Small intestine (tissue), 7 donors: ENCODE measurements at regions not wholly inside any gene's neighbourhood (a gene's known extent, or its start where the extent isn't known, plus 50 kb on each side); places are given as distances from the start of the nearest gene placed in this dataset.
A peak's percentile ranks its signal among the peaks of the same experiment; 100 is the strongest.

ENCODE experiments used
- DNase-seq, 2 donors: peaks; one replicate each; pipeline versions ENCODE4 v3.0.0 to v3.0.0-alpha.2; 2013
- FAIRE-seq: peaks from 2 replicates; lab custom pipeline; 2012; peaks lifted over from hg19 to GRCh38; lab: Jason Lieb, UNC
- H3K27ac ChIP-seq, 3 donors: one replicate each; pipeline ENCODE4 v1.5.1; 2013; ENCODE audit warnings: low read length in 2 of 3, mild to moderate bottlenecking in 2 of 3, control low read depth in 1 of 3, inconsistent platforms in 1 of 3, low read depth in 1 of 3, moderate library complexity in 1 of 3
- H3K27me3 ChIP-seq, 3 donors: one replicate each; pipeline ENCODE4 v1.6.1; 2013; ENCODE audit warnings: low read length in 3 of 3, inconsistent platforms in 1 of 3; ENCODE audit not compliant: control insufficient read depth in 3 of 3, insufficient read depth in 3 of 3
- H3K36me3 ChIP-seq, 3 donors: one replicate each; pipeline ENCODE4 v1.6.1; 2013; ENCODE audit warnings: low read length in 3 of 3, inconsistent platforms in 1 of 3, low read depth in 1 of 3, mild to moderate bottlenecking in 1 of 3, moderate library complexity in 1 of 3; ENCODE audit not compliant: control insufficient read depth in 3 of 3, insufficient read depth in 2 of 3
- H3K4me1 ChIP-seq, 3 donors: one replicate each; pipeline ENCODE4 v1.6.1; 2013; ENCODE audit warnings: low read length in 2 of 3, inconsistent platforms in 1 of 3, low read depth in 1 of 3, mild to moderate bottlenecking in 1 of 3, moderate library complexity in 1 of 3; ENCODE audit not compliant: control insufficient read depth in 3 of 3, insufficient read depth in 2 of 3
- H3K4me3 ChIP-seq, 3 donors: one replicate each; pipeline ENCODE4 v1.5.1; 2013; ENCODE audit warnings: low read length in 3 of 3, control low read depth in 1 of 3, inconsistent platforms in 1 of 3, low read depth in 1 of 3, mild to moderate bottlenecking in 1 of 3, moderate library complexity in 1 of 3
- H3K9me3 ChIP-seq, 2 donors: one replicate each; pipeline ENCODE4 v1.6.1; 2013; ENCODE audit warnings: low read depth in 1 of 2, low read length in 1 of 2; ENCODE audit not compliant: control insufficient read depth in 2 of 2, insufficient read depth in 1 of 2
- WGBS, 3 donors: extraction: QIAGEN DNeasy Blood & Tissue Kit; methylation state at CpG; one replicate each; pipeline ENCODE4 v1.1.7; 2013; 5-methylcytosine and 5-hydroxymethylcytosine counted together
- donor health status: healthy with polysubstance abuse.
- donor health status: control.
- donor health status: control.
- donor health status: Bipolar disorder and iron deficiency.
- donor health status: healthy.

DNA sequence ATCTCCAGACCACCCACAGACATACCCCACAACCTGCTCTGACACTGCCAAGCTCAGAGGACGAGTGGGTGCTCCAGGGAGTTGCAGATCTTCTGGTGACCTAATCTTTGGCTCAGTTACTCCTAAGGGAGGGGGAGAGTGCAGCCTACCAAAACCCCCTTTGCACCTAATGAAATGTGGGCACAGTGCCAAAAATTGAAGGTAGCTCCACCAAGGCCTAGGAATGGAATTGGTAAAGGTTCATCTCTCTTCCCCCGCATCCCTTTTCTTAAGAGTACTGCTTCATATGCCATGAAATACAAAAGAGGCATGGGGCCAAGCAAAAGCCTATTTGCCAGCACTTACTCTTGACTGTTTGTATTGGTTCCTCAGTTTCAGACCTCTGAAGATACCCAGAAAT is 491.0 kb downstream of the NAF1 start:
- Histone ChIP-seq H3K4me3 (no peak overlapping the region), H3K36me3 (no peaks in the 10 kb centered on the region), H3K27me3 (no peaks in the 10 kb centered on the region), H3K27ac (no peak overlapping the region), H3K4me1 (no peaks in the 10 kb centered on the region), H3K9me3 (no peaks in the 10 kb centered on the region)
- FAIRE-seq: no peak
- 58 to 73% (median 67%) methylated on average over 2 of the region's 2 CpGs for WGBS, 3 donors
- no peak for DNase-seq

DNA sequence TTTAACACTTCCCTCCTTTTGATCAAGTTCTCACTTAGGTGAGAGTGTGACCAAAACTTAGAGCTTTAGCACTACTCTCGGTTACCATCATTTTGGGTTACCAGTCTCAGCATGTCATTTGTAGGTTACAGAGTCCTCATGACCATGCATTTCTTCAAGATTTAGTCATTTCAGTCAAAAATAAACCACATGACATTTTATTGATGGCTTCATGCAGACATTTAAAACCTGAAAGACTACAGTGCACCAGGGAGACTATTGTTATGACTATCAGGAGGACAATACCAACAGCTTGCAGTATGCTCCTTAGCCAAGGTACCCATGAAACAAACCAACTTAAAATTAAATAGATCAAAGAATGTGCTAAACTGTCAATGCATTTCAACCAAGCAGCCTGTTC is 498.1 kb upstream of the FSTL5 start:
- H3K9me3 ChIP-seq: no peaks in the 10 kb centered on the region
- no peaks in the 10 kb centered on the region for H3K27me3 ChIP-seq
- no peak overlapping the region for H3K27ac ChIP-seq
- FAIRE-seq: no peak
- no peak overlapping the region for H3K4me3 ChIP-seq
- 79 to 94% (median 83%) methylated on average over 1 of the region's 1 CpG for WGBS, 3 donors
- H3K4me1 ChIP-seq: no peaks in the 10 kb centered on the region
- no peaks in the 10 kb centered on the region for H3K36me3 ChIP-seq
- no peak for DNase-seq

DNA sequence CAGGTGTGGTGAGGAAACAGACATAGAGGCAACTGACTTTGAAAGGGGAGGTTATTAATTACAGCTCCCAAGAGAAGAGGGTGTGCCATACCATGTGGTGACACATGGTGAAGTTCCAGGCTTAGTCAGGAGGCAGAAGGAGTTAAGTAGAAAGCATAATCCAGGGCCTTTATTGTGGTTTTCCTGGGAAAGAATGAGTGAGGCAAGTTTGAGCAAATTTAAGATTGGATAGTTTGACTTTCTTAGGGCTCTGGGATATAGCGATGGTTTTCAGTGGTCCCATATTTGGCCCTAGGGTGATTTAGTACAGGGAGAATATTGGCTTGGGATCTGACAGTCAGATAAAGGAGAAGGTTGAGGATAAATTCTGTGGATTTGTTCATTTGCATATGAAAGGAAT is 495.9 kb upstream of the FSTL5 start:
- no peaks in the 10 kb centered on the region for H3K36me3 ChIP-seq
- H3K9me3 ChIP-seq: no peaks in the 10 kb centered on the region
- no peaks in the 10 kb centered on the region for H3K4me1 ChIP-seq
- no peak for DNase-seq
- no peaks in the 10 kb centered on the region for H3K27me3 ChIP-seq
- FAIRE-seq: no peak
- 84 to 99% (median 92%) methylated on average over 1 of the region's 1 CpG for WGBS, 3 donors
- H3K27ac ChIP-seq: no peak overlapping the region
- no peak overlapping the region for H3K4me3 ChIP-seq

DNA sequence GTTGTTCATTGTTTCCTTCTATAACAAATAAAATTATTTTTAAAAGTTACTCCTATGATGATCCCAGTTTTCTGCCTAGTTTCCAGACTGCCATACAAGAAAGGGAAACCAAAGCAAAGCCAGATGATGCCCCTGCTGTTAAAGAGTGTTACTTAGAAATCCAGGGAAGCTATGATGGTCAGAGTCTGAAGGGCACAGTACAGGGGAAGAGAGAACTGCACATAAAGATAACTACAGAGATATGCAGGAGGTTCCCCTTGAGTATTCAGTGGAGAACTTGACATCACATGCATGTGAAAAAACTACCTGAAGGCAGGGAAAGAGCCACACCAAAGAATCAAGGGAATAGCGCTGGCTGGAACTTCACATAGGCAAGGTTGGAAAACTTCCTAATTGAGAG is 494.2 kb upstream of the FSTL5 start:
- Histone ChIP-seq H3K27me3 (no peaks in the 10 kb centered on the region), H3K36me3 (no peaks in the 10 kb centered on the region), H3K27ac (no peak overlapping the region), H3K4me3 (no peak overlapping the region), H3K4me1 (no peaks in the 10 kb centered on the region), H3K9me3 (no peaks in the 10 kb centered on the region)
- WGBS, 3 donors: 84 to 100% (median 96%) methylated on average over 1 of the region's 1 CpG
- DNase-seq (peak in 1 of 2 donors; percentile 69), FAIRE-seq (no peak)

DNA sequence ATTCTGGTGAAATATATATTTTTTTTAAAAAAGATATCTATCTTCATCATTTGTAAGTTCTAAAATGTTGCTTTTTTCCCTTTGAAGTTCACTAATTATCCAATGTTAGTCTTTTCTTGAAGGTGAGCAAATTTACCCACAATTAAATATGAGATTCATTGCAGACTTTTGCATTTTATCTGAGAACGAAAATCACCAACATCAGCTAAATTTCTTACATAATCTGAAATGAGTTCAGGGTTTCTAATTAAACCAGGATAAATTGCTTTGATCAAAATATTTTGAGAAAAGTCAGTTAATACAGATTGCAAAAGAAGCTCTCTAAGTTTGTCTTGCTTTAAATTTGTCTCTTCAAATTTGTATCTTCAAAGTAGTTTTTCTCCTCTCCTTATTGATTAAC is 486.4 kb upstream of the FSTL5 start:
- H3K27me3 ChIP-seq: no peaks in the 10 kb centered on the region
- H3K27ac ChIP-seq: no peak overlapping the region
- FAIRE-seq (no peak), DNase-seq (no peak)
- H3K9me3 ChIP-seq: no peaks in the 10 kb centered on the region
- 51 to 73% (median 65%) methylated on average over 1 of the region's 1 CpG for WGBS, 3 donors
- no peaks in the 10 kb centered on the region for H3K4me1 ChIP-seq
- H3K36me3 ChIP-seq: no peaks in the 10 kb centered on the region
- no peak overlapping the region for H3K4me3 ChIP-seq

DNA sequence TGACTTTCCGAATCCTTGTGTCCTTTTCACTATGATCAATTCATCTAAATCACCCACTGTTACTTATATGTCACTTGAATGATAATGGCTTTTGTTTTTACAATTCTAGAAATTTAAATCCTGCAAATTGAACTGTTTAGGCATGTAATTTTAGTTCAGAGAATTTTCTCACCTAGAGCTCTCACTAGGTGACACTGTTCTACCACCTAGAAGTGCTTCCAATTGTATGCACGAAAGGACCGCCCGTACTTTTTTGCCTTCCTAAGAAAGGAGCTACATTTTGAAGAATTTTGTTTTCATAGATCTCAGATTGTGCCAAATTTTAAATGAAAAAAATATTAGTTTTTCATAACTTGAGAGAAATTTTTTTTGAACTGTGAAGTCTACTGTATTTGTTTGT is 481.6 kb upstream of the FSTL5 start:
- Histone ChIP-seq H3K36me3 (no peaks in the 10 kb centered on the region), H3K9me3 (no peaks in the 10 kb centered on the region), H3K4me3 (no peak overlapping the region), H3K4me1 (no peaks in the 10 kb centered on the region), H3K27ac (no peak overlapping the region), H3K27me3 (no peaks in the 10 kb centered on the region)
- DNase-seq (peak in 1 of 2 donors; percentile 14), FAIRE-seq (no peak)
- WGBS, 3 donors: 54 to 60% (median 58%) methylated on average over 4 of the region's 4 CpGs

DNA sequence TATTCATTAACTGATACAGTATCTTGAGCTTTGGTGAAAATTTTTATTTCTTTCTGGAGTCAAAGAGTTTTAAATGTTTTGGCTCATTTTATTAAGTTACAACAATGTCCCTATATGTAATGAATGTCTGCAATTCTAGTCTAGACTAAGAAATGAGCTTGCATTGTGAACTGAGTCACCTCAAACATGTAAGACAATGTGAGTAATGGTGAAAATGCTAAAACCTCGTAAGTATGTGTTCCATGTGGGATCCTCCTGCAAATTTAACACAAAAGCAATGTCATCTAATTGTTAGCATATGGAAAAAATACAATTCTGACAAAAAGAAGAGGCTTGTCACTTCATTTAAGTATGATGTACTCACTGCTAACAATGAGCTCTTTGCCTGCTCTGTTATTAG is 480.5 kb upstream of the FSTL5 start:
- Histone ChIP-seq H3K4me1 (no peaks in the 10 kb centered on the region), H3K9me3 (no peaks in the 10 kb centered on the region), H3K36me3 (no peaks in the 10 kb centered on the region), H3K27ac (no peak overlapping the region), H3K4me3 (no peak overlapping the region), H3K27me3 (no peaks in the 10 kb centered on the region)
- no peak for FAIRE-seq
- DNase-seq: no peak
- WGBS, 3 donors: 21 to 46% (median 41%) methylated on average over 1 of the region's 1 CpG

DNA sequence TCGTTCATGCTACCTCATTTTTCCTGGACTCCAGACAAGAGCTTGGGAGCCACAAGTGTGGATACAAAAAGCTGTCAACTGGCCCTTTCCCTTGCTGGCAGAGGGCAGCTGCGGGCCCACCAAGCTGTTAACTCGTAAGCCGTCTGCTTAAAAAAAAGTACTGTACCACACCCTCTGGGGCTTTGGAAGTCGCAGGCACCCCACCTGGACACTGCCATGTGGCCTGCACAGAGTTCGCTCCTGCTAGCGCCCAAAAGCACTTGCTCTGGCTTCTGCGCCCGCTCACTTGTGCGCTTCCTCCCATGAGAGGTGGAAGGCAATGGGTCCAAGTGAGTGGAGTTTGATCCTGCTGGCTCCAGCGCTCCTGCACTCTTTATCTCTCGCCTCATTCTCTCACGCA is 476.4 kb upstream of the FSTL5 start:
- DNase-seq (no peak), FAIRE-seq (no peak)
- Histone ChIP-seq H3K9me3 (no peaks in the 10 kb centered on the region), H3K27ac (no peak overlapping the region), H3K4me1 (no peaks in the 10 kb centered on the region), H3K27me3 (no peaks in the 10 kb centered on the region), H3K36me3 (no peaks in the 10 kb centered on the region), H3K4me3 (no peak overlapping the region)
- WGBS, 3 donors: 88 to 91% (median 89%) methylated on average over 13 of the region's 13 CpGs

DNA sequence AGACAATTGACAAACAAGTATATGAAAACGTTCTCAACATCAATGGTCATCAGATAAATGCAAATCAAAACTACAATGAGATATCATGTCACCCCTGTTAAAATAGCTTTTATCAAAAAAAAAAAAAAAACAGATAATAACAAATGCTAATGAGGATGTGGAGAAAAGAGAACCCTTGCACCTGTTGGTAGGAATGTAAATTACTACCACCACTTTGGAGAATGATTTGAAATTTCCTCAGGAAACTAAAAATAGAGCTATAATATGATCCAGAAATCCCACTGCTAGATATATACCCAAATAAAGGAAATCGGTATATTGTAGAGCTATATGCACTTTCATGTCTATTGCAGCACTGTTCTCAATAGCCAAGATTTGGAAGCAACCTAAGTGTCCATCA is 470.6 kb upstream of the FSTL5 start:
- Histone ChIP-seq H3K9me3 (no peaks in the 10 kb centered on the region), H3K27me3 (no peaks in the 10 kb centered on the region), H3K27ac (no peak overlapping the region), H3K36me3 (no peaks in the 10 kb centered on the region), H3K4me1 (no peaks in the 10 kb centered on the region), H3K4me3 (no peak overlapping the region)
- FAIRE-seq: no peak
- no peak for DNase-seq
- 49 to 60% (median 50%) methylated on average over 2 of the region's 2 CpGs for WGBS, 3 donors
